Activated CD8-positive, alpha-beta memory T cell treated with anti-CD3 and anti-CD28 coated beads, Interleukin-2, amount 50 U/mL, for 4 hours (primary cell): ENCODE measurements at regions not wholly inside any gene's neighbourhood (a gene's known extent, or its start where the extent isn't known, plus 50 kb on each side); places are given as distances from the start of the nearest gene placed in this dataset.
A peak's percentile ranks its signal among the peaks of the same experiment; 100 is the strongest.
"Not testable (repeated sequence)": the region's sequence is repeated elsewhere in the genome, so short reads cannot be mapped to it uniquely, and the experiment has no call there.

Source experiments
- DNase-seq: peaks from one replicate; pipeline ENCODE4 v3.0.0-alpha.2; 2020

- no peak for DNase-seq
These were observed 562.7 kb upstream of the WSB1 start for GRCh38 chr17:26731005-26731921.

GRCh38 chr17:26731926-26732325, 562.0 kb upstream of the WSB1 start:
- DNase-seq: peak; percentile 14

- not testable (repeated sequence) for DNase-seq
These were observed 559.1 kb upstream of the WSB1 start for GRCh38 chr17:26734775-26735174.

DNA sequence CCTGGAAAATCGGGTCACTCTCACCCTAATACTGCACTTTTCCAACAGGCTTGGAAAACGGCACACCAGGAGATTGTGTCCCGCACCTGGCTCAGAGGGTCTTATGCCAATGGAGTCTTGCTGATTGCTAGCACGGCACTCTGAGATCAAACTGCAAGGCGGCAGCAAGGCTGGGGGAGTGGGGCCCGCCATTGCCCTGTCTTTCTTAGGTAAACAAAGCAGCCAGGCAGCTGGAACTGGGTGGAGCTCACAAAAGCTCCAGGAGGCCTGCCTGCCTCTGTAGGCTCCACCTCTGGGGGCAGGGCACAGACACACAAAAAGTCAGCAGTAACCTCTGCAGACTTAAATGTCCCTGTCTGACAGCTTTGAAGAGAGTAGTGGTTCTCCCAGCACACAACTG, 557.9 kb upstream of the WSB1 start:
- DNase-seq: not testable (repeated sequence)

DNA sequence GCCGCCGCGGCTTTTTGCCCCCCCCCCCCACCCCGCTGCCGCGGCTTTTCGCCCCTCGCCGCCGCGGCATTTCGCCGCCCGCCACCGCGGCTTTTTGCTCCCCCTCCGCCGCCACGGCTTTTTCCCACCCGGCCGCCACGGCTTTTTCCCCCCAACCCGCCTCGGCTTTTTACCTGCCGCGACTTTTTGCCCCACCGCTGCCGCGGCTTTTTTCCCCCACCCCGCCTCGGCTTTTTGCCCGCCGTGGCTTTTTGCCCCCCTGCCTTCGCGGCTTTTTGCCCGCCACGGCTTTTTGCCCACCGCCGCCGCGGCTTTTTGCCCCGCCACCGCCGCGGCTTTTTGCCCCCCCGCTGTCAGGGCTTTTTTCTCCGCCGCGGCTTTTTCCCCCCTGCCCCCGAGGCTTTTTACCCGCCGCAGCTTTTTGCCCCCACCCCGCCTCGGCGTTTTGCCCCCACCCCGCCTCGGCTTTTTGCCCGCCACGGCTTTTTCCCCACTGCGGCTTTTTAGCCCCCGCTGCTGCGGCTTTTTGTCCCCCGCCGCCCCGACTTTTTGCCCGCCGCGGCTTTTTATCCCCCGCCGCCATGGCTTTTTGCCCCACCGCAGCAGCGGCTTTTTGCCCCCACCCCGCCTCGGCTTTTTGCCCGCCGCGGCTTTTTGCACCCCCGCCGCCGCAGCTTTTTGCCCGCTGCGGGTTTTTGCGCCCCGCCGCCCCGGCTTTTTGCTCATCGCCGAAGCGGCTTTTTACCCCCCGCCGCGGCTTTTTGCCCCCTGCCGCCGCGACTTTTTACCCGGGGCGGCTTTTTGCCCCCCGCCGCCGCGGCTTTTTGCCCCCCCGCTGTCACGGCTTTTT, 527.8 kb upstream of the WSB1 start:
- no peak for DNase-seq

- DNase-seq: no peak
These were observed 527.2 kb upstream of the WSB1 start for GRCh38 chr17:26766743-26767142.

GRCh38 chr17:26773189-26774188, 520.4 kb upstream of the WSB1 start:
- DNase-seq: no peak

DNA sequence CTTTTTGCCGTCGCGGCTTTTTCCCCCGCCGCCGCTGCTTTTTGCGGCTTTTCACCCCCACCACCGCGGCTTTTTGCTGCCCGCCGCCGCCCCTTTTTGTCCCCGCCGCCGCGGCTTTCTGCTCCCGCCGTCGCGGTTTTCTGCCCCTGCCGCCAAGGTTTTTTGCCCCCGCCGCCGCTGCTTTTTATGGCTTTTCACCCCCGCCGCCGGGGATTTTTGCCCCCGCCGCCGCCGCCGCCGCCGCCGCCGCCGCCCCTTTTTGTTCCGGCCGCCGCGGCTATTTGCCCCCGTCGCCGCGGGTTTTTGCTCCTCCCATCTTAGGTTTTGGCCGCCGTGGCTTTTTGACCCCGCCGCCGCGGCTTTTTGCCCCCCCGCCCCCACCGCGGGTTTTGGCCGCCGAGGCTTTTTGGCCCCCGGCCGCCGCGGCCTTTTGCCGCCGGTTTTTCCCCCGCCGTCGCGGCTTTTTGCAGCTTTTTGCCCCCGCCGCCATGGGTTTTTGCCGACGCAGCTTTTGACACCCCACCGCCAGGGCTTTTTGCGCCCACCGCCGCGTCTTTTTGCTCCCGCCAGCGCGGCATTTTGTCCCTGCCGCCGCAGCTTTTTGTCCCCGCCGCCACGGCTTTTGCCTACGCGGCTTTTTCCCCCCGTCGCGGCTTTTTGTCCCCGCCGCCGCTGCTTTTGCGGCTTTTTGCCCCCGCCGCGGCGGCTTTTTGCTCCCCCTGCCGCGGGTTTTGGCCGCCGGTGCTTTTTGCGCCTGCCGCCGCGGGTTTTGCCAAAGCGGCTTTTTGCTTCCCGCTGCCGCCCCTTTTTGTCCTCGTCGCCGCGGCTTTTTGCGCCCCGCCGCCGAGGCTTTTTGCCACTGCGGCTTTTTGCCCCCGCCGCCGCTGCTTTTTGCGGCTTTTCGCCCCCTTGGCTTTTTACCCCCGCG, 519.4 kb upstream of the WSB1 start:
- DNase-seq: no peak

DNA sequence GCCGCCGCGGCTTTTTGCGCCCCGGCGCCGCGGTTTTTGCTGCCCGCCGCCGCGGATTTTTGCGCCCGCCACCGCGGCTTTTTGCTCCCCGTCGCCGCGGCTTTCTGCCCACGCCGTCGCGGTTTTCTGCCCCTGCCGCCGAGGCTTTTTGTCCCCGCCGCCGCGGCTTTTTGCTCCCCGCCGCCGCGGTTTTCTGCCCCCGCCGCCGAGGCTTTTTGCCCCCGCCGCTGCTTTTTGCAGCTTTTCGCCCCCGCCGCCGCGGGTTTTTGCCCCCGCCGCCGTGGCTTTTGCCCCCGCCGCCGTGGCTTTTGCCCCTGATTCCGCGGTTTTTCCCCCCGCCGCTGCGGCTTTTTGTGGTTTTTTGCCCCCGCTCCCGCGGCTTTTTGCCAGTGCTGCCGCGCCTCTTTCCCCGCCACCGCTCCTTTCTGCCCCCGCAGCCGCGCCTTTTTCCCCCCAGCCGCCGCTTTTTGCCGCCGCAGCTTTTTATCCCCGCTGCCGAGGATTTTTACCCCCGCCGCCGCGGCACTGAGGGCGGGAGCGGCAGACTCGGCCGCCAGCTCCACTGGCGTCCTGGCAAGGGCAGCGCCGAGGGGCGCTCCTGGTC, 518.6 kb upstream of the WSB1 start:
- DNase-seq: no peak

- not testable (repeated sequence) for DNase-seq
These were observed 513.6 kb upstream of the WSB1 start for GRCh38 chr17:26780187-26780814.

GRCh38 chr17:26782153-26782552, 511.8 kb upstream of the WSB1 start:
- DNase-seq: no peak

DNA sequence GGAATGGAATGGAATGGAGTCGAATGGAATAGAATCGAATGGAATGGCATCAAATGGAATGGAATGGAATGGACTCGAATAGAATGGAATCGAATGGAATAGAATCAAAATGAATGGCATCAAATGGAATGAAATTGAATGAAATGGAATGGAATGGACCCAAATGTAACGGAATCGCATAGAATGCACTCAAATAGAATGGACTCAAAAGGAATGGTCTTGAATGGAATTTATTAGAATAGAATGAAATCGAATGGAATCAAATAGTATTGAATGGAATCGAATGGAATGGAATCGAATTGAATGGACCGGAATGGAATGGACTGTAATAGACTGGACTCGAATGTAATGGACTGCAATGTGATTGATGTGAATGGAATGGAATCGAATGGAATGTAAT, 501.4 kb upstream of the WSB1 start:
- no peak for DNase-seq

- DNase-seq: no peak
These were observed 486.9 kb upstream of the WSB1 start for GRCh38 chr17:26807024-26807423.

GRCh38 chr17:26809033-26809432, 484.9 kb upstream of the WSB1 start:
- DNase-seq: no peak

DNA sequence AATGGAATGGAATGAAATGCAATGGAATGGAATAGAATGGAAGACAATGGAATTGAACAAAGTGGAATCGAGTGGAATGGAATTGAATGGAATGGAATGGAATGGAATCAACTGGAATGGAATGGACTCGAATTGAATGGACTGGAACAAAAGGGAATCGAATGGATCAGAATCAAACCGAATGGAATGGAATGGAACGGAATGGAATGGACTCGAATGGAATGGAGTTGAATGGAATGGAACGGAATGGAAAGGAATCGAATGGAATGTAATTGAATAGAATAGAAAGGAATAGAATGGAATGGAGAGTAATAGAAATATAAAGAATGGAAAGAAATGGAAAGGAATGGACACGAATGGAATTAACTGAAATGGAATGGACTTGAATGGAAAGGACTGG, 475.2 kb upstream of the WSB1 start:
- no peak for DNase-seq
